ENCODE measurements at regions not wholly inside any gene's neighbourhood (a gene's known extent, or its start where the extent isn't known, plus 50 kb on each side); places are given as distances from the start of the nearest gene placed in this dataset.

- TF ChIP-seq OSR1 (CRISPR knock-in tag; IDR thresholded peaks at IDR 0.05), result no peak
- no peak for TF ChIP-seq ARNTL (CRISPR knock-in tag; IDR thresholded peaks at IDR 0.05; ENCODE audit: borderline replicate concordance, low read depth)
- TF ChIP-seq PPARA (CRISPR knock-in tag; IDR thresholded peaks at IDR 0.05; ENCODE audit: borderline replicate concordance), result no peak
- TF ChIP-seq ZFP3 (CRISPR knock-in tag; IDR thresholded peaks at IDR 0.05), result no peak
- no peak for TF ChIP-seq PATZ1 (CRISPR knock-in tag; IDR thresholded peaks at IDR 0.05; ENCODE audit: borderline replicate concordance)
- TF ChIP-seq ZC3H10 (CRISPR knock-in tag; IDR thresholded peaks at IDR 0.05), result no peak
- no peak for TF ChIP-seq RARB (CRISPR knock-in tag; IDR thresholded peaks at IDR 0.05)
- no peak for TF ChIP-seq BACH2 (CRISPR knock-in tag; IDR thresholded peaks at IDR 0.05; ENCODE audit: borderline replicate concordance)
- no peak for TF ChIP-seq ZFP30 (CRISPR knock-in tag; IDR thresholded peaks at IDR 0.05)
- no peak for TF ChIP-seq ZNF565 (CRISPR knock-in tag; conservative IDR thresholded peaks at IDR 0.05; ENCODE audit: low read depth)
- TF ChIP-seq CREB5 (CRISPR knock-in tag; IDR thresholded peaks at IDR 0.05; ENCODE audit: low read depth), result no peak
- no peak for TF ChIP-seq ZNF70 (CRISPR knock-in tag; IDR thresholded peaks at IDR 0.05)
- TF ChIP-seq POU6F1 (CRISPR knock-in tag; IDR thresholded peaks at IDR 0.05; ENCODE audit: borderline replicate concordance, low read depth), result no peak
- TF ChIP-seq TSHZ2 (CRISPR knock-in tag; IDR thresholded peaks at IDR 0.05), result no peak
Measured at GRCh38 chr7:27399791-27400567, 157.4 kb downstream of the EVX1 start.

All from SK-N-SH treated with all-trans-retinoic acid at 6 μM for 48 hours (cell line).